Choroid plexus epithelial cell (primary cell): ENCODE measurements at regions not wholly inside any gene's neighbourhood (a gene's known extent, or its start where the extent isn't known, plus 50 kb on each side); places are given as distances from the start of the nearest gene placed in this dataset.

ENCODE experiments used
- DNase-seq: peaks from one replicate; pipeline ENCODE4 v3.0.0-alpha.2; 2010; ENCODE audit warnings: low read depth
- H3K4me3 ChIP-seq: 2 replicates; pipeline ENCODE4 v1.5.1; 2011; ENCODE audit warnings: low read depth, mild to moderate bottlenecking, control low read depth, low read length, moderate library complexity
- TF ChIP-seq, protein P1 (sequence below): conservative IDR thresholded peaks from 2 replicates; pipeline ENCODE4 v1.5.1; 2011; ENCODE audit warnings: low read depth, mild to moderate bottlenecking, control low read depth, inconsistent platforms, low read length, moderate library complexity

DNA sequence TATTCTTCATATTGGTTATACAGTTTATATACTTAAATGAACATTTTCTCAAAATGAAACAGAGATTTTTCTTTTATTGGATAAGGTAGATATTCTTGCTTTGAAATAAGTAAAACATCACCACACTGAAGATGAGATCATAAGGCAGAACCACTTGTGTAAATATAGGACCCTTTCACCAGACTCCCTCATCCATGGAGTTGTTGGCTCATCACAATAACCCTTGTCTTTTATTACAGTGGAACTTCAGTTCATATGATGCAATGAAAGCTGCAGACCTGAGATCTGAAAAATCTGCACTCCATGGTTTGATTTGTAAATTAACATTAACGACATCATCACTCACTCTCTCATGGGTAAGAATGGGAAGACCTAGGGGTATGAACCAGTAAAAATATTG lies 51.9 kb upstream of the DBX2 start:
- no peak for DNase-seq
- TF ChIP-seq, protein P1, sequence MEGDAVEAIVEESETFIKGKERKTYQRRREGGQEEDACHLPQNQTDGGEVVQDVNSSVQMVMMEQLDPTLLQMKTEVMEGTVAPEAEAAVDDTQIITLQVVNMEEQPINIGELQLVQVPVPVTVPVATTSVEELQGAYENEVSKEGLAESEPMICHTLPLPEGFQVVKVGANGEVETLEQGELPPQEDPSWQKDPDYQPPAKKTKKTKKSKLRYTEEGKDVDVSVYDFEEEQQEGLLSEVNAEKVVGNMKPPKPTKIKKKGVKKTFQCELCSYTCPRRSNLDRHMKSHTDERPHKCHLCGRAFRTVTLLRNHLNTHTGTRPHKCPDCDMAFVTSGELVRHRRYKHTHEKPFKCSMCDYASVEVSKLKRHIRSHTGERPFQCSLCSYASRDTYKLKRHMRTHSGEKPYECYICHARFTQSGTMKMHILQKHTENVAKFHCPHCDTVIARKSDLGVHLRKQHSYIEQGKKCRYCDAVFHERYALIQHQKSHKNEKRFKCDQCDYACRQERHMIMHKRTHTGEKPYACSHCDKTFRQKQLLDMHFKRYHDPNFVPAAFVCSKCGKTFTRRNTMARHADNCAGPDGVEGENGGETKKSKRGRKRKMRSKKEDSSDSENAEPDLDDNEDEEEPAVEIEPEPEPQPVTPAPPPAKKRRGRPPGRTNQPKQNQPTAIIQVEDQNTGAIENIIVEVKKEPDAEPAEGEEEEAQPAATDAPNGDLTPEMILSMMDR, result no peak
- H3K4me3 ChIP-seq, result no peak overlapping the region

DNA sequence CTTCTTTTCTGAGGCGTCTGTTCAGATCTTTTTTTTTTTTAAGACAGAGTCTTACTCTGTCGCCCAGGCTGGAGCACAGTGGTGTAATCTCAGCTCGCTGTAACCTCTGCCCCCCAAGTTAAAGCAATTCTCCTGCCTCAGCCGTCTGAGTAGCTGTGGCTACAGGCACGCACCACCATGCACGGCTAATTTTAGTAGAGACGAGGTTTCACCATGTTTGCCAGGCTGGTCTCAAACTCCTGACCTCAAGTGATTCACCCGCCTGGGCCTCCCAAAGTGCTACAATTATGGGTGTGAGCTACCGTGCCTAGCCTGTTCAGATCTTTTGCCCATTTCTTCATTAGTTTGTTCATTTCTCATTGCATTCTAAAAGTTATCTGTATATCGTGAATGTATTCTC lies 55.1 kb upstream of the DBX2 start:
- TF ChIP-seq, protein P1, result no peak
- DNase-seq, result no peak
- no peak overlapping the region for H3K4me3 ChIP-seq

DNA sequence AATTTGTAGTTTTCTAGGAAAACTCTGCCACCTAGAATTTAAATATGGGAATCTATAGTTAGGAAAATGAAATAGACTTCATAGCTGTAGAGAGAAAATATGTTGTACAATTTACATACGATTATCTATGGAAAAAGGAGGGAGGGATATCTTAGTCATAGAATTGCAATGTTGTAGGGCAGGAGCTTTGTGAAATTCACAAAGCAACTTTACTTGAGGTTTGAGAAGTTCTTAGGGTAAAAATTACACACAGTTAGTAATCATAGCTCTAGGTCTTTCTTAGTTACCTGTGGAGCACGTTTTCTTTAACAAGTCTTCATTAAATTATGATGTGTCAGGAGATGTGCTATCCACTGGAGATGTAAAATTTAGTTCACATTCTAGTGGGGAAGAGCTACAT lies 61.4 kb upstream of the DBX2 start:
- no peak for DNase-seq
- no peak overlapping the region for H3K4me3 ChIP-seq
- TF ChIP-seq, protein P1, result no peak

DNA sequence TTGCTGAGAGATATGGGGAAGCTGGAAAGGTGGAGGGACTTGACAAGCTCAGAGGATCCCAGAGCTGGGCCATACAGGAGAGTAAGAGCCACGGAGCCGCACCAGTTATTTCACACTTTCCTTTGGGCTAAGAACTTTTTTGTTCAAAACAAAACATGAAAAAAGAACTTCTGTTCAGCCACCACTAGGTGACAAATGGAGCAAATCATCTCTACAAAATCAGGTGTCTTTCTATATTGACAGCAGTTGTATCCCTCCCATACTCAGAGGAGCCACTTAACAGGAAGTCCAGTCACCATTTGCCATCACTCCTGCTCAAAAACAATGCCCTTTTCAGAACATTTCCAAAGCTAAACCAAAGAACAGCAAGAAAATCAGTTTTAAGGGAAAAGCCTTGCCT lies 70.3 kb upstream of the DBX2 start:
- TF ChIP-seq, protein P1, result no peak
- H3K4me3 ChIP-seq, result no peak overlapping the region
- DNase-seq, result no peak

DNA sequence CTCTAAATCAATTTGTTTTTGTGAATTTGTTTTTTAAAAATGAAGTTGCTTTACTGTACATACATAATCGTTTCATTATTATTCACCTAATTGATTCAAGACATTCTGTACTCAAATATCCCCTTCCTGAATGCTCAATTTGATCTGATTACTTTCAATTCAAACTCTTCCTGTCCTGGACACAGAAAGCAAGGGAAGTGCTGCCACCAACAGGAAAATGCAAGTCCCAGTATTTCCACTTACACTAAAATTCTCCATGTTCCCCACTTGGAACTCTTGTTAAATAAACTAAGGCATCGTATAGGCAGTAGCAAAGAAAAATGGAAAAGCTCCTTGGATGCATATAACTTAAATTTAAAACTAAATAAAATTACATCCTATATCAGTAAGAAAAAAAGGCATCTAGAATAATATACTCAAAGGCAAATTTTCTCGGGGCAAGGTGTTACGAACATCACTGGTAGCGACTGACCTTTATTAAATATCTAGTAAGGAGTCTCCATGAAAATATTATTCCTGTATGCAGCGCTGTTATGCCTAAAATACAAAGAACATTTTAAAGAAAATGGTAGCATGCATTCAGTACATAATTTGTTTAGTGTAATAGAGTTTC lies 72.0 kb upstream of the DBX2 start:
- TF ChIP-seq, protein P1, result peak; percentile 58
- H3K4me3 ChIP-seq, result no peak overlapping the region
- DNase-seq, result peak; percentile 56

GRCh38 chr12:45124485-45125155 lies 73.7 kb upstream of the DBX2 start:
- TF ChIP-seq, protein P1, result no peak
- no peak for DNase-seq

GRCh38 chr12:45125997-45126396 lies 75.1 kb upstream of the DBX2 start:
- TF ChIP-seq, protein P1, result no peak
- DNase-seq, result no peak
- no peak overlapping the region for H3K4me3 ChIP-seq

More at GRCh38 chr12:45124485-45125155, 73.7 kb upstream of the DBX2 start:
- H3K4me3 ChIP-seq, result no peak overlapping the region
